DMS153 treated with DMSO at 0.1 percent for 48 hours (cell line): ENCODE measurements at regions not wholly inside any gene's neighbourhood (a gene's known extent, or its start where the extent isn't known, plus 50 kb on each side); places are given as distances from the start of the nearest gene placed in this dataset.

ENCODE experiments used
- DNase-seq: peaks from one replicate; lab custom pipeline; 2025; ENCODE audit not compliant: unreplicated experiment; lab: John Stamatoyannopoulos, UW

GRCh38 chr18:57243624-57244179, 96.8 kb downstream of the BOD1L2 start:
- DNase-seq, result no peak

GRCh38 chr18:57249179-57249578, 102.3 kb downstream of the BOD1L2 start:
- DNase-seq, result no peak

- no peak for DNase-seq
These were observed 102.5 kb upstream of the ST8SIA3 start for GRCh38 chr18:57249883-57250282.

GRCh38 chr18:57251747-57252146, 100.6 kb upstream of the ST8SIA3 start:
- no peak for DNase-seq

GRCh38 chr18:57253903-57254302, 98.5 kb upstream of the ST8SIA3 start:
- DNase-seq, result no peak

GRCh38 chr18:57258131-57258777, 94.1 kb upstream of the ST8SIA3 start:
- DNase-seq, result no peak

GRCh38 chr18:57267368-57267925, 84.9 kb upstream of the ST8SIA3 start:
- no peak for DNase-seq

GRCh38 chr18:57269756-57270155, 82.6 kb upstream of the ST8SIA3 start:
- DNase-seq, result no peak

GRCh38 chr18:57270156-57270555, 82.2 kb upstream of the ST8SIA3 start:
- no peak for DNase-seq

- no peak for DNase-seq
These were observed 79.2 kb upstream of the ST8SIA3 start for GRCh38 chr18:57273194-57273593.

- no peak for DNase-seq
These were observed 77.2 kb upstream of the ST8SIA3 start for GRCh38 chr18:57275111-57275510.

GRCh38 chr18:57276829-57277228, 75.5 kb upstream of the ST8SIA3 start:
- DNase-seq, result no peak

- no peak for DNase-seq
These were observed 73.4 kb upstream of the ST8SIA3 start for GRCh38 chr18:57278933-57279332.

- no peak for DNase-seq
These were observed 70.8 kb upstream of the ST8SIA3 start for GRCh38 chr18:57281519-57281918.

GRCh38 chr18:57286949-57287348, 65.4 kb upstream of the ST8SIA3 start:
- DNase-seq, result no peak

- no peak for DNase-seq
These were observed 64.6 kb upstream of the ST8SIA3 start for GRCh38 chr18:57287766-57288165.

GRCh38 chr18:57294547-57294946, 57.8 kb upstream of the ST8SIA3 start:
- DNase-seq, result no peak

- no peak for DNase-seq
These were observed 56.0 kb upstream of the ST8SIA3 start for GRCh38 chr18:57296336-57296735.

GRCh38 chr18:57297306-57297705, 55.1 kb upstream of the ST8SIA3 start:
- DNase-seq, result no peak

- no peak for DNase-seq
These were observed 52.4 kb upstream of the ST8SIA3 start for GRCh38 chr18:57299931-57300330.

GRCh38 chr18:57301573-57302559, 50.5 kb upstream of the ST8SIA3 start:
- DNase-seq, result no peak
